Activated CD4-positive, alpha-beta T cell treated with anti-CD3 and anti-CD28 coated beads, Interleukin-2, Interleukin-6, amounts not matched to agents 100 ng/mL and 50 ng/mL, durations not matched to agents 16 hours and 8 hours (primary cell): ENCODE measurements at regions not wholly inside any gene's neighbourhood (a gene's known extent, or its start where the extent isn't known, plus 50 kb on each side); places are given as distances from the start of the nearest gene placed in this dataset.

Experiments used
- DNase-seq: peaks from one replicate; pipeline ENCODE4 v3.0.0-alpha.2; 2020

- peak; percentile 5 for DNase-seq
Measured at GRCh38 chrX:21056622-21057021, 317.6 kb upstream of the CNKSR2 start.

DNA sequence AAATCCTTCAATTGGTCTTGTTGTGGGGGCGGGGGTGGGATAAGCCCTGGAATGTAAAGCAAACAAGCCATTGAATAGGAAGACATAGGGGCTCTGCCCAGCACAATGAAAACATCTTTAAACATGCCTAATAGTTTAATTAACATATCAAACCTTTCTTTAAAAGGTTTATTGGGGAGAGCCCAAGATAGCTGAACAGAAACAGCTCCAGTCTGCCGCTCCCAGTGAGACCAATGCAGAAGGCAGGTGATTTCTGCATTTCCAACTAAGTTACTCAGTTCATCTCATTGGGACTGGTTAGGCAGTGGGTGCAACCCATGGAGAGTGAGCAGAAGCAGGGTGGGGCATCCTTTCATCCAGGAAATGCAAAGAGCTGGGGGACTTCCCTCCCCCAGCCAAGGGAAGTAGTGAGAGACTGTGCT is 327.2 kb upstream of the CNKSR2 start:
- DNase-seq: no peak

DNA sequence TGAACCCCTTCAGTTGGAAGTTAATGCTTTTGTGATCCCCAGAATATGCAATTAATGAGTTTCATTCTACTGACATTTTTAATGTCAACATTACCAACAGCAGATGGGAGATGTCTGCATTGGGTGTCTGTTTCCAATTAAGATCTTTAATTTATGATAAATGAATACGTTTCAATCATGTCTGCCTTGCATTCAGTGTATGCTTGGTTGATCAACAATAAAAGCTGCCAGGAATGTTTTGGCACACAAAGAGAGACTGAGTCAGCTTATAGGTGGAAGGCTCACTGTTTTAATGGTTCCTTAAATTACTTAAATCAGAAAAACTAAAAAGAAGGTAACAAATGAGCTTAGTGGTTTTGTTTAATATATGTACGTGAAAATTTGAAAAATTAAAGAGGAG is 359.9 kb upstream of the CNKSR2 start:
- DNase-seq: no peak

- DNase-seq: no peak
Measured at GRCh38 chrX:21004835-21005234, 369.4 kb upstream of the CNKSR2 start.

DNA sequence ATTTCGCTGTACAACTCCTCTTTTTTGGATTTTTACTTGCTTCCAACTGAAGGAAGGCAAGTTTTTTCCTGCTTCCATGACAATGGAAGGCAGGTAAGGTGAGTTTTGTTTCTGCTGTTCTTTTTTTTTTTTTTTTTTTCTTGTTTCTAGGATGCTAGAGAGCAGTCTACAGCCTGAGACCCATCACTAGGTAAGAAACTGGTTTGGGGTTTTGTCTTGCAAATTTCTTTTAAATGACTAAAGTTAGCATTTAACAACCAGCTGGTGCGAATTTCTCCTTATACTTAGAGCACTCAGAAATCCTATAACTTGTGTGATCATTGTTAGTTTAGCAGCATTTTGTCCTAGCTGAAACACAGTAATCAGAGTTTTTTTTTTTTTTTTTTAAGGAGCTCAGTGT is 378.4 kb upstream of the CNKSR2 start:
- DNase-seq: no peak

DNA sequence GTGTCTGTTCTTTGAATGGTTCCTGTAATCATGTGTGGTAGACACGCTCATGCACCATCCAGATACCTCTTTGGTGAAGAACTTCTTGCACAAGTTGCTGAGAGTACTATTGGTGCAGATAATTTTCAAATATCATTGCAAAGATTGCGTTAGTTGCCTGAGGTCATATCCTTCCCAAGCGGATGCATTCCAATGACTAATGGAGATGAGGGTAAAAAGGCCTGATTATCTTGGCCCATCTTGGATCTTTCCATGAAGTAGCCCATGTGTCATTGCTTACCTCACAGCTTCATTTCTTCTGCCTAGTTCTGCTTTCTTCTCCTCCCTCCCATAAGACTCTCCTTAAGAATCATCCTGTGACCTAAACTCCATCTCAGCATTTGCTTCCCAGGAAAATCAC is 384.9 kb upstream of the CNKSR2 start:
- DNase-seq: no peak

- DNase-seq: no peak
Measured at GRCh38 chrX:20988804-20989203, 385.4 kb upstream of the CNKSR2 start.

- DNase-seq: no peak
Measured at GRCh38 chrX:20988118-20988517, 386.1 kb upstream of the CNKSR2 start.

DNA sequence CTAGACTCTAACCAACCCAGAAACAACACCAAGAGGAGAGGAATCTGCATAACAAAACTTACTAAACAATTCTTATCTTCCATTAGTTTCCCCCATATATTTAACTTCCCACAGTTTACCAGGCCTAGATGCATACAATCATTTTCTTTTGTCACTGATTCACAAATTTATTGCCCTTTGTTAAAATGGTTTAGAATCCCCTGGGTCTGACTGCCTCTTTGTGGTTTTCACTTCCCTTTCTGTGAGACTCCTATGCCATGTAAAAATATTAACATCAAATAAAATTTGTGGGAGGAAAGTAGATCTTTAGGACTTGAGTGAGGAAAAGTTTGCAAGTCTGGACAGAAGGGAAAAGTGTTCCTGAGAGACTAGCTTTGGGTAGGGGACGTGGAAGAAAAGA is 393.8 kb upstream of the CNKSR2 start:
- no peak for DNase-seq

DNA sequence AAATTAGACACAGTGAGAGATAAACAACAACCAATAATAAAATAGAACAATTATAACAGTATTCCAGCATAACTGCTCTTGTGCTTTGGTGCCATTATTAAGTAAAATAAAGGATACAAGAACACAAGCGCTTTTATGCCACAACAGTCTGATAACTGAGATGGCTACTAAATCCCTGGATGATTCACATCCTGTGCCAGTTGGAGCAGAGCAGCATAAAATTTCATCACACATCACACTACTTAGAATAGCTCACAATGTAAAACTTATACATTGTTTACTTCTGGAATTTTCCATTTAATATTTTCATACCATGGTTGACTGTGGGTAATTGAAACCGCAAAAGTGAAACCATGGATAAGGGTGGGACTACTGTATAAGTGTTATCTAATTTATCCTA is 399.9 kb upstream of the CNKSR2 start:
- DNase-seq: no peak

- no peak for DNase-seq
Measured at GRCh38 chrX:20973038-20973437, 401.2 kb upstream of the CNKSR2 start.

- no peak for DNase-seq
Measured at GRCh38 chrX:20971250-20971649, 403.0 kb upstream of the CNKSR2 start.

GRCh38 chrX:20969565-20969964 is 404.7 kb upstream of the CNKSR2 start:
- DNase-seq: no peak

DNA sequence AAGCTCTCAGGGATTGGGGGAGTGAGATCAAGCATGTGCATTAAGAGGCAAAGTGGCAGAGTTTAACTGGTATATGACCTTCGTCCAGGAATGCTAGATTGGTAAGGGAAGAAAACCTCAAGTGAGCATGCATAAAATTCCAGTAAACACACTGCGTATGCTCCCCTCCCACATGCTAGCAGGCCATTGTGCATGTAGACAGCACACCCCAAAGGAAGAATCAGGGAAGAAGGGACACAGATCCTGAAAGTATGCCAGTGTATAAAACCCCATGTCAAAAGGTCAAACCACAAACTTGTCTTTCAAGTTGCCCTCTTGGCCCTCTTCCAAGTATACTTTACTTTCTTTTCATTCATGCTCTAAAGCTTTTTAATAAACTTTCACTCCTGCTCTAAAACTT is 405.2 kb upstream of the CNKSR2 start:
- no peak for DNase-seq

- no peak for DNase-seq
Measured at GRCh38 chrX:20967725-20968124, 406.5 kb upstream of the CNKSR2 start.

- no peak for DNase-seq
Measured at GRCh38 chrX:20965270-20966044, 408.8 kb upstream of the CNKSR2 start.

DNA sequence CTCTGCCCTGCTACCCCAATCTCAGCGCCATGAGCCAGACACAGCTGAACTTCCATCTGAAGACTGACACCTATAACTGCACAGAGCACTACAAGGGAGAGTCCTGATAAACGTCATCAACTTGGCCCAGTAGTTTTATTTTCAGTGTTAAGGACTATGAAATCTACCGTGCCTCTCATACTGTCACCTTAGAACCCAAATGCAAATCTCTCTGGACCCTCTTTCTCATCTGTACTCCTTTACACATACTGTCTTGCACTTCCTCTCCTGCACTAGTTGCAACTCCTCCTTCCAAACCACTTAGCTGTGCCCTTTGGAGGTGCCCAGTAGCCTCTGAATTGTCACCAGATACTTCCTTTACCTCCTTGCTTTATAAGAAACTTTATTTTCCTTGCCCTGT is 420.2 kb upstream of the CNKSR2 start:
- no peak for DNase-seq

GRCh38 chrX:20952180-20952579 is 422.0 kb upstream of the CNKSR2 start:
- DNase-seq: no peak

- DNase-seq: no peak
Measured at GRCh38 chrX:20951016-20951810, 423.0 kb upstream of the CNKSR2 start.

- DNase-seq: no peak
Measured at GRCh38 chrX:20947411-20947912, 426.8 kb upstream of the CNKSR2 start.

DNA sequence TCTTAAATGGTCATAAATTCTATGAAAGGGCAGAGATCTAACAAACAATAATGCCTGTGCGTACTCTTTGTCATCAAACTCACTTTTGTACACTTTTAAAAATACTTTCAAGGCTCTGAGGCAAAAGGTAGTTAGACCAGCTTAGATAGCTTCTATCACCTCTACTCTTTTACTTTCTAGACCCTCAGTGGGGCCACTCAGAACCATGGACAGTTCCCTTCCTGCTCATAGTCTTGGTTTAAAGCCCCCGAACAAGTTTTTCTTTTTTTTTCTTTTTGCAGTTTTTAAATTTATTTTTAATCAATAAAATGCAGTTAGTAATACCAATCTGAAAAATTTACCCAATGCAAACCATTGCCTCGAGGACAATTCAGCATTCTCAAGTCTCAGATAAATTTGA is 460.5 kb upstream of the CNKSR2 start:
- no peak for DNase-seq

DNA sequence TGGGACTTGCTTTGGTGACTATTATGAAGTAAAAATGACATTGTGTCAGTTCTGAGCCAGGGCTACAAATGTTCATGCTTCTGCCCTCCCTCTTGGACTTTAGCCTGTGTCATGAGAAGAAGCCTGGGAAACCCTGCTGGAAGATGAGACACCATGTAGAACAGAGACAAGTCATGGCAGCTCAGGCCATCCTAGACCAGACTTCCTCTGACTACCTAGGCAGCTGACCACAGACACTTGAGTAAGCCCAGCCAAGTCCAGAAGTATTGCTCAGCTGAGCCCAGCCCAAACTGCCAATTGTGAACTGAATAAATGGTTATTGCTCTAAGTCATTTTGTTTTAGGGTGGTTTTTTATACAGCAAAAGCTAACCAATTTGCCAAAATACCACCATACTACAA is 467.6 kb upstream of the CNKSR2 start:
- no peak for DNase-seq

DNA sequence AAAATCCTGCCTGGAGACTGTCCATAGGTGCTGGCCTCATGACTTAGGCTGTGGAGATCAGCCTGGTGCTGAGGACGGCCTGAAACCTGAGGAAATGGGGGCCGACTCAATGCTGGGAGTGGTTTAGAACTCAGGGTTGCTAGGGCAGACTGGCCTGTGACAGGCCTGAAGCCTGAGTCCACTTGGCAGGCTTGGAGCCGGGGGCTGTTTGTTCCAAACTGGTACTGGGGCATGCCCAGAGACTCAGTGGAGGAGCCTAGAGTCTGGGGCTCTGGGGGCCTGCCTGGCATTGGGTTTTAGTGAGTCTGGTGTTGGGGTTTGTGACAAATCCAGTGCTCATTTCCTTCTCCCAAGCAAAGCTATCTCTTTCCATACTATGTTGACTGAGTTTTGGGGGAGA is 489.7 kb upstream of the CNKSR2 start:
- DNase-seq: no peak

DNA sequence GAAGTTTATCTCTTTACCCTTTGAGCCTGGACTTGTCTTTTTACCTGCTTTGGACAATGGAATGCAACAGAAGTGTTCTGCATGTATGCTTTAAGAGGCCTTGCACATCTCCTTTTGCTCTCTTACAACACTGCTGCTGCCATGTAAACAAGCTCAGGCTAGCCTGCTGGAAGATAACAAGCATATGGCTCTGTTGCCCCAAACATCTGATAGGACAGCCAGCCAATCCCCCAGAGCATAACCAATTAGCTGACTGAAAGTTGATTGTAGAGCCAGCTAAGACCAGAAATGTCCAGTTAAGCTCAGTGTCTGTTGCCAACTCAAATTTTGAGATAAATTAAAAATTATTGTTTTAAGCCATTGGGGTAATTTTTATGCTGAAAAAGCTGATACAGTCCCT is 510.6 kb upstream of the CNKSR2 start:
- DNase-seq: no peak
